ENCODE measurements at regions not wholly inside any gene's neighbourhood (a gene's known extent, or its start where the extent isn't known, plus 50 kb on each side); places are given as distances from the start of the nearest gene placed in this dataset.

DNA sequence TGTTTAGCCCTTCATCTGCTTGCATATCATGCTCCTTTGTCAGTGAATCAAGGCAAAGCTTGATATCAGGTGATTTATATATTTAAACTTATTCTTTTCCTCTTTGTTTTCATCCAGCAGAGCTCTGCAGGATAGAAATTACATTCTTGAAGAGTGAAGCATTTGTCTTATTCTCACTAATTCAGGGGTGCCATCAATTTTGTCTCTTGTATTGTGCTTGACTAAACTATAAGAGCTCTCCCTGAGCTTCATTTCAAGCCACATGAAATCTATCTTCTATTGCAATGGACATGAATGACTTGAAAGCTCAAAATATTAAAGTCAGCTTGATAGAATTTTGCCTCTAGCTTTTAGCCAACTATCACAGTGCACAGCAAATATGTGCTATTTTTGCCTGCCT, 236.7 kb upstream of the KCTD3 start:
- Histone ChIP-seq H3K27ac (no peak overlapping the region), H3K4me3 (no peak overlapping the region), H3K36me3 (no peaks in the 10 kb centered on the region), H3K9me3 (peaks cover 0 to 6% (median 0%) of the 10 kb centered on the region in 11 donors), H3K4me1 (no peaks in the 10 kb centered on the region), H3K27me3 (no peaks in the 10 kb centered on the region)
- intact Hi-C loops (cut with DNase I) = no loop called here
- DNase-seq = no peak
- no peak for ATAC-seq
- TF ChIP-seq, protein P1, sequence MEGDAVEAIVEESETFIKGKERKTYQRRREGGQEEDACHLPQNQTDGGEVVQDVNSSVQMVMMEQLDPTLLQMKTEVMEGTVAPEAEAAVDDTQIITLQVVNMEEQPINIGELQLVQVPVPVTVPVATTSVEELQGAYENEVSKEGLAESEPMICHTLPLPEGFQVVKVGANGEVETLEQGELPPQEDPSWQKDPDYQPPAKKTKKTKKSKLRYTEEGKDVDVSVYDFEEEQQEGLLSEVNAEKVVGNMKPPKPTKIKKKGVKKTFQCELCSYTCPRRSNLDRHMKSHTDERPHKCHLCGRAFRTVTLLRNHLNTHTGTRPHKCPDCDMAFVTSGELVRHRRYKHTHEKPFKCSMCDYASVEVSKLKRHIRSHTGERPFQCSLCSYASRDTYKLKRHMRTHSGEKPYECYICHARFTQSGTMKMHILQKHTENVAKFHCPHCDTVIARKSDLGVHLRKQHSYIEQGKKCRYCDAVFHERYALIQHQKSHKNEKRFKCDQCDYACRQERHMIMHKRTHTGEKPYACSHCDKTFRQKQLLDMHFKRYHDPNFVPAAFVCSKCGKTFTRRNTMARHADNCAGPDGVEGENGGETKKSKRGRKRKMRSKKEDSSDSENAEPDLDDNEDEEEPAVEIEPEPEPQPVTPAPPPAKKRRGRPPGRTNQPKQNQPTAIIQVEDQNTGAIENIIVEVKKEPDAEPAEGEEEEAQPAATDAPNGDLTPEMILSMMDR (IDR thresholded peaks at IDR 0.05) = no peak

- H3K4me3 ChIP-seq = no peak overlapping the region
- intact Hi-C loops (cut with DNase I) = no loop called here
- TF ChIP-seq, protein P1 (IDR thresholded peaks at IDR 0.05) = no peak
- no peaks in the 10 kb centered on the region for H3K4me1 ChIP-seq
- no peak overlapping the region for H3K27ac ChIP-seq
- peaks cover 0 to 2% (median 0%) of the 10 kb centered on the region in 11 donors for H3K9me3 ChIP-seq
- ATAC-seq (peak in 1 of 8 donors; percentile 52), DNase-seq (peak in 1 of 2 donors; percentile 10)
- no peaks in the 10 kb centered on the region for H3K27me3 ChIP-seq
- no peaks in the 10 kb centered on the region for H3K36me3 ChIP-seq
Measured at GRCh38 chr1:215344539-215344938, 222.6 kb upstream of the KCTD3 start.

DNA sequence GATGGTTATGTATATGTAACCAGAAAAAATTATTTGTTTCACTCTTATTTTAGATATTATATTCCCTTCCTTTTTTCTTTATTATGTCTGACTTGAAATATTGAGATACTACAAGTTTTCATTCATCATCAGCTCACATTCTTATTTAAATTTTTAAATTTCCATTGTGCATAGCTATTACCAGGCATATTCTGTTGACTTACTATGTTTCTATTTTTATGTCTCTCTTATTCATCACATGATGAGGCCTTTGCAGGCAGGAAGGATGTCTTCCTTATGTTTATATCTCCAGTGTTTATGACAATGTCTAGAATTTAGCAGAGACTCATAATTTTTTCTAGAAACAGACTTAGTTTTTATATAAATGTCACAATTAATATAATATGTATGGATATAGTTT, 221.9 kb upstream of the KCTD3 start:
- H3K27me3 ChIP-seq = no peaks in the 10 kb centered on the region
- no peak overlapping the region for H3K27ac ChIP-seq
- H3K4me1 ChIP-seq = no peaks in the 10 kb centered on the region
- no peaks in the 10 kb centered on the region for H3K36me3 ChIP-seq
- ATAC-seq (no peak), DNase-seq (no peak)
- H3K9me3 ChIP-seq = peaks cover 0 to 2% (median 0%) of the 10 kb centered on the region in 11 donors
- TF ChIP-seq, protein P1 (IDR thresholded peaks at IDR 0.05) = no peak
- H3K4me3 ChIP-seq = no peak overlapping the region
- intact Hi-C loops (cut with DNase I) = no loop called here

DNA sequence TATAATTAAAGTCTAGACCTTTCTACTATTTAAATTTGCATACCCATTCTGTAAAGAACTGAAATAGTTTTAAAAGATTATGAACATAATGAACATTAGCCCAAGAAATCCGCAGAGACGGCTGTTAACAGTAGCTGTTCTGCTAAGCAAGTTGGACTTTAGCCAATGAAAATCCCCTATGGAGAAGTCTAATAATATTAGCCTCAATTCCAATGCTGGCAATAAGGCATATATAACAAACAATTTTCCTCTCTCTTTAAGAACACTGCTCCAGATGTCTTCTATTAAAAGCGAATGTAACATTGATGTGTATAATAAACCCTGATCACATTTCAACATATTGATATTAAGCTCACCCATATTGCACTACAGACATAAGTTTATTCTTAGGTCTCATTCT, 221.3 kb upstream of the KCTD3 start:
- WGBS, 2 donors = 43% methylated on average over 3 of the region's 3 CpGs
- Histone ChIP-seq H3K36me3 (no peaks in the 10 kb centered on the region), H3K27me3 (no peaks in the 10 kb centered on the region), H3K4me1 (no peaks in the 10 kb centered on the region), H3K9me3 (no peaks in the 10 kb centered on the region), H3K4me3 (no peak overlapping the region), H3K27ac (no peak overlapping the region)
- ATAC-seq (no peak), DNase-seq (no peak)
- intact Hi-C loops (cut with DNase I) = no loop called here
- TF ChIP-seq, protein P1 (IDR thresholded peaks at IDR 0.05) = no peak

- H3K36me3 ChIP-seq = no peaks in the 10 kb centered on the region
- WGBS, 2 donors = 94 to 98% methylated on average over 2 of the region's 2 CpGs
- H3K9me3 ChIP-seq = peaks cover 0 to 5% (median 0%) of the 10 kb centered on the region in 11 donors
- no peaks in the 10 kb centered on the region for H3K27me3 ChIP-seq
- intact Hi-C loops (cut with DNase I) = no loop called here
- TF ChIP-seq, protein P1 (IDR thresholded peaks at IDR 0.05) = no peak
- H3K27ac ChIP-seq = no peak overlapping the region
- ATAC-seq (no peak), DNase-seq (no peak)
- no peak overlapping the region for H3K4me3 ChIP-seq
- H3K4me1 ChIP-seq = no peaks in the 10 kb centered on the region
Measured at GRCh38 chr1:215357901-215358300, 209.2 kb upstream of the KCTD3 start.

Data from heart right ventricle (tissue), 16 donors.